NCI-H146 treated with DMSO at 0.1 percent for 48 hours (cell line): ENCODE measurements at regions not wholly inside any gene's neighbourhood (a gene's known extent, or its start where the extent isn't known, plus 50 kb on each side); places are given as distances from the start of the nearest gene placed in this dataset.

ENCODE experiments used
- DNase-seq: peaks from one replicate; lab custom pipeline; 2025; ENCODE audit not compliant: unreplicated experiment; lab: John Stamatoyannopoulos, UW

DNA sequence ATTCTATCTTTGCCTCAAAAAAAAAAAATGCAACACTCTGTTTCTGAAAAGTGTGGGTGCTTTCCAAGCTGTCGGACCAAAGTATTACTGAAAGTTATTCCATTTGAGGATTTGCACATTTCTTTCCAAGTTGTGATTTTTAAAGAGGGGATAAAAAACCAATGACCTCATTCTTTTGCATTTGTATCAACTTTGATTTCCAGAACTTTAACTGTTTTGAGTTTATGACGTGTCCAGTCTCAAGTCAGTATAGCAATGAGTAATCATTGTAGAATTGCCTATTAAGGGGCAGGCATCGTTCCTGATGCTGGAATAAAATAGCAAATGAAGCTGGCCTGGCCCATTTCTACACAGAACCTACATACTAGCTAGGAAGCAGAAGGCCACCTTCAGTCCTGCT is 229.6 kb upstream of the RBFOX1 start:
- DNase-seq, result no peak

DNA sequence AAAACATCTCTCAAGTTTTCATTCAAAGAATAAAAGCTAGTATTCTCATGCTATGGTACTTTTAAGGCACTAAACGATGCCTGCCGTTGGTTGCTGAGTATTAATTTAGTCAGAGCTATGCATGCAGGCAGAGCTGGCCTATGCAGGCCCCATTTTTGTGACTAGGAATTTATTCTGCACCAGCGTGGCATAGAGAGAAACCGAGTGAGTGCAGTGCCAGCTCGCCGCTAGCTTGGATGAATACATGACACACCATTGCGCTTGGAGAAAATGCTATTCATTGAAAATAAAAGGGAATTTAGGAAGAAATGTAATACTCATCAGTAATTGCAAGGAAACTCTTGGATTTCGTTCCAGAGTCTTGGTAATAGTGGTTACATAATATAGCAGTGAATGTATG is 231.6 kb upstream of the RBFOX1 start:
- no peak for DNase-seq

DNA sequence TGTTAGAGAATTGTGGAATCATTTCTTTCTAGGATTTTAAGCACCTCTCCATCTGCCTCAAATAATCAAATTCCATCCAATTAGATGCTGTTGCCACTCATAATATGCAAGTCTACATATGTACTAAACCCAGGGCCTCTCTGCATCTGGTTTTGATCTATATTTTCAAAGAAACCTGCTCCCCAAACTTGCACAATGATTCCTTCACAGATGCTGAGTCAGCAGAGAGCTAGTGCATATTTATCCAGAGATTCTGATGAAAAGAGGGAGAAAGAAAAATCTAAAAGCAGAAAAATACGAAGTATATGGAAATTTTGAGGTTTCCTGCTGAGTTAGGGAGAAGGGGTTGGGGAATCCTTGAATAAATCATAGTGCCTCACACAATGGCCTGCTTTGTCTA is 235.1 kb upstream of the RBFOX1 start:
- DNase-seq, result no peak

DNA sequence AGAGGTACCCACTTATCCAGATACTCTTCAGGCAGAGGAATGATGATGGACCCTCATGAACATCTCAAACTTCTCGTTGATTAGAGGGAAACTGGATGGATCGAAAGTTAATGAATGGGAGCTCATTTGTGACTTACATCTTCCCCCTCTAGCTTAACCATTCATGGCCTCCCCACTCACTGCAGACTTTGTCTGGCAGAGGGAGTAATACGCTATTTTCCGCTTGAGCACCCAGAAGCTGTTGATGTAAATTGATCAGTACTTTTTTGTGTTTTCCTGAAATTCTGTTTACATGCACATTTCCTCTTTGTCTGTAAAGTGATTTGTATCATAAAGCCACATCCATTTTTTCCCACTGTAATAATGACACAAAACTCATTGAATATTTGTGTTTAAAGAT is 239.1 kb upstream of the RBFOX1 start:
- DNase-seq, result no peak

DNA sequence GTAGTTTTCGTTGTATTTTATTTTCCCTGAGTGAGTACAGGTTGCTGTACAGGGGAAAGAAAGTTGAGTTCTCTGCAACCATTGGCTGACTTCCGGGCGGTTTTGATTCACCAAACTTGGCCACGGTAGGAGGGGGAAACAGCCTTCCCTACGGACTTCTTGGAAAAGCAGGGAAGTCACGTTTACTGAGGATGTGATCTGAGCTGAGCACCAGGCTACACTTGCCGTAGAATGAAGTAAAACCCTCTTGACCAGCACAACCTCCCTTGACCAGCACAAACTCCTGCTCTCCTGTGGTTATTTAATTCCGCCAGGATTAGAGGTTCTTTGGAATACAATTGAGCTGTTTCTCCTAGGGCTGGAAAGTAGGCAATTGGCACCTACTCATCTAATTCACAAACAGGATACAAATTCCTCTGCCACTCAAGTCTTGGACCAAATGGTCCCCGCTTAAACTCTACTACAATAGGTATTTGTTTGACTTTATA is 242.0 kb upstream of the RBFOX1 start:
- no peak for DNase-seq

DNA sequence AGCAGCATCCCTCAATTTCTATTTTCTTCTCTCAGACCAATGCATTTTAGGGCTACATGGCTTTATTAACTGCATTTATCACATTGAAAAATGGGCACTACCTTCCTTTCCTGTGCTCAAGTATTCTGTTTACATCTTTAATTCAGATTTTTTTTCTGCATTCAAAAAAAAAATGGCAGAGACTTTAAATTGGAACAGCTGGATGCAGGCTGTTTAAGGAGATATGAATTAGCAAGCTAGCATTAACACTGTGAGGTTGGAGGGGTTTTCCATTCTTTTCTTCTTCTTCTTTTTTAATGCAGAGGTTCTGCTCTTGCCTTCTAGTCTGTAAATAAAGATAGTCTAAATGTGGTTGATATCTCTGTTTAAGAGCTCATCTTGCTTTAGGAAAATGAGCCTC is 242.9 kb upstream of the RBFOX1 start:
- DNase-seq, result no peak

DNA sequence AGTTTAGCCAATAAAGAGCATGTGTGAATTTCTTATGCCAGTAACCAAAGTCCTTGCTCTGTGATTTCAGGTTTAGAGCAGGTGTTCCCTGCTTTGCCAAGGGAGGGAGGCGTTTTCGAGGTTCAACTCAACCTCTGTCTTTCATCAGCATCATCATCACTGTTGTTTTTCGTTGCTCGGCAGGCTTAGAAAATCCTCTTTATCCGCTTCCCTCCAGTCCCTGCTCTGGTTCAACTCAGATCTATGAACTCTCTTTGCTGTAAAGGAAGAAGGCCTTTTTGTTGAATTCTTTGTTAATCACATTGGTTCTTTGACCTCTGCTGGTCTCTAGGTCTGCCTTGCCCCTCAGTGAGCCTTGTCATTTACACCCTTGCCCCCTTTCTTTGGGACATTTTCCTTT is 243.9 kb upstream of the RBFOX1 start:
- DNase-seq, result no peak

DNA sequence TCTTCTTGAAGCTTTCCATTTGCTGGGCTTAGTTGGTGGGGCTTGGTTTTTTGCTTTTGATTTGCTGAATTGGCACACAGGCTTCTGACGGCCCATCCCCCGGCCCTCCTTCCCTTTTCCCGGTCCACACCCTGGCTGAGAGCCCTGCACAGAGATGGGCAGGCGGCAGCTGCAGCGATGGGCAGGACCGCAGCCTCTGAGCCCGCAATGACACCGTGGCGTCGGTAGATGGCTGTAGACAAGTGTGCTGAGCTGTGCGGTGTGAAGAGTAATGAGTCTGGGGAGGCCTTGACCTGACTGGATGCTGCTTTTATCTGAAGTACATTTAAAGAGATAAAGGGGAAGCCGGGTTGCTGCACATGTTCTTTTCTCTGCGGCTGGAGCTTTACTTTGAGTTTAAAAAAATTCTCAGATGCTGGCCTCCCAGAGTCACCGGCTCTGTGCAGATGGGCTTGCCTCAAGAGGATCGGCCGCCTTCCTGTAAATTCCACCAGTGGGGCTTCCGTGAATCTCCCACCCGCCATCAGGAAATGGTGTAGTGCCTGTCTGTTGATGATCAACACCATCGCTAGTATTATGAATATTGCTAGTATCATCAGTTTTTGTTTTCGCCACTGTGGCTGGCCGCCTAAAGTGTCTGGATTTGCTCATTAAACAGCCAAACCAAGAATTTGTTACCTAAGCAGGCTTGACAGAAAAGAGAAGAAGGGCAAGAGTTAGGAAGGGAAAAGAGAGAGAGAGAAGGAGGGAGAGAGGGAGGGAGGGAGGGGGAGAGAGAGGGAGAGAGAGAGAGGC is 245.6 kb upstream of the RBFOX1 start:
- DNase-seq, result peak; percentile 9

DNA sequence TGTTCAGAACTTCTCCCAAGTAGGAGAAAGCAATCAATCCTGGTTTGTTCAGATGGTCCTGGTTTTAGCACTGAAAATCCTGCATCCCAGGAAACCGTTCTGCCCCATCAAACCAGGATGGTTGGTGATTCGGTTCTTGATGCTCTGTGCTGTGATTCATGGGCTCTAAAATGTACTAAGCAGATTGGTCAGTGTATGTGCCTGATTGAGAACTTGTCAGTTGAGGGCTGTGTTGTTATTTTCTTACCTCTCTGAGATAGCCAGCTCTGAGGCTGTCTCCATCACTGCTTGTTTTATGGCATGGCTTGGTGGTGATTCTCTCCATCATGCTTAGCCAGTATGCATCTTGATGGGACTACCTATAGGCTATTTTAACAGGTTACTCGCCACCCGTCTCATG is 246.9 kb upstream of the RBFOX1 start:
- no peak for DNase-seq

DNA sequence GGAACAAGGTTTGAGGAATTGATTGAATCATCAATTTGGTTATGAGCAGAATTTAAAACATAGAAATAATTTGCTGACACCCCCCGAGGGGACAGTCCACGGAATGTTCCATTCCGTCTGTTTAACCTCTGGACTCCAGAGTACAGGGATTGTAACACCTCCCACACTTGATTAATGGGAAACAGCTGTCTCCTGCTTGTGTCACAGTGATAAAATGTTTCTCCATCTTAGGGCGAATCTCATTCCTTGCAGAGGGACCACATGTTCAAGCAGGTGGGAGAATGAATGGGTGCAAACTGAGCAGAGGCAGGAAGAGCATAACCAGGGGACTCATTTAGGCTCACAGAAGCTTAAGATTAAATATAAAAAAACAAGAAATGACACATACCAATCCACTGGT is 249.5 kb upstream of the RBFOX1 start:
- DNase-seq, result no peak

DNA sequence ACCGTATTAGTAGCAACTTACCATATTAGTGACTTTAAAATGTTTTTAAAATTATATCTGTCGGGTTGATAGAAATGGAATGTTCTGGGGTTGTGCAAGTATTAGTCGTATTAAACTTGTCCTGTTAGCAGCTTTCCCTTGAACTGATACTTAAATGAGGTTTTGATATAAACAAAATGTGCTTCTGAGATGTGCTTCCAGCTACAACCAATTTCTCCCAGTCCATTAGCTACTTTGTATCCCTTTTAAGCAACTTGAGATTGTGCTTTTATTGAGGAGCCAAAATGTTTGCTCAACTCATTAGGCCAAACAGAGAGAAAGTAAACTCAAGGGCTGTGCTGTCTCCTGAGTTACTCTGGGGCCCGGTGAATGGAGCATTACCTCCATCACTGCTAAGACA is 255.0 kb upstream of the RBFOX1 start:
- DNase-seq, result no peak

DNA sequence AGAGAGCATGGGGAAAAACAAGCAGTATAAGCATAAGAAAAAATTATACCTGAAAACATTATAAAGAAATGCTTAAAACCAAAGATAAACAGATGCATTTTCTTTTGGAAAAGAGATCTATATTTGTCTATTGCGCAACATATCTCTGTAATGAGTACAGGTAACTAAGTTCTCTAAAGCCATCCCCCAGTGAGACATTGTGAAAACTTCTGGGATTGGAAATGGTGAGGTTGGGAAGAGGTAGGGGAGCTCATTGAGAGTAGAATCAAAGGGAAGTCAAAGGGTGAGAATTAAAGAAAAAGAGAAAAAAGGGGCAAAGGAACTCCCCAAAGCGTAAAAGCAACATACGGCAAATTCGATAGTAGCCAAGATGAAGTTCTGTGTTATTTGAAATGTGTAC is 257.9 kb upstream of the RBFOX1 start:
- DNase-seq, result no peak

DNA sequence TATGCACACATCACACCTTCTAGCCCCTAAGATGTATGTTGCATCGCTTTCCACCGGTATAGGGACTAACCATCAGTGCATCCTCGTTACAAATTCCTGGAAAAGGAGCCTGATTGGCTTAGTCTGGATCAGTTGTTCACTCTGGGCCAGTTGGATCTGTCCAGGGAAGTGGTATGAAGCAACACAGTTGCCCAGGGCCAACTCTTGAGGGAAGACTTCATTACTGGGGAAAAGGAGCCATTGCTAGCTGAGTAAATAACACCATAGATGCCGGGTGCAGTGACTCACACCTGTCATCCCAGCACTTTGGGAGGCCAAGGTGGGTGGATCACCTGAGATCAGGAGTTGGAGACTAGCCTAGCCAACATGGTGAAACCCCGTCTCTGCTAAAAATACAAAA is 275.2 kb upstream of the RBFOX1 start:
- no peak for DNase-seq

DNA sequence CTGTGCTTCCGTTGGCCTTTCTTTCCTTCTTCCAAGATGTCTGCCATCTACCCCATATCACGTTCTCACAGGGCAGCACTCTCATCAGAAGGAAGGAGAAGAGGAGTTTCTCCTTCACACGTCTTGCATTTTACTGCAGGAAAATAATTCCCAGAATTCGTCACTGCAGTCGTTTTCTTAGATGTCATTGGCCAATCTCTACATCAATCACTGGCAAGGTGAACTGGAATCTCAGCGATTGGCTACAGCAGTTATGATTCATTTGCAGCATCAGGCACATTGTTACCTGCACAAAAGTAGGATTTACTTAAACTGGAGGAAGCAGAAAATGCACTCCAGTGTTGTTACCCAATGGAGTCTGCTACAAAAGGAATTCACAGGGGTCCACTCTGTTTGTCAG is 277.2 kb upstream of the RBFOX1 start:
- no peak for DNase-seq

DNA sequence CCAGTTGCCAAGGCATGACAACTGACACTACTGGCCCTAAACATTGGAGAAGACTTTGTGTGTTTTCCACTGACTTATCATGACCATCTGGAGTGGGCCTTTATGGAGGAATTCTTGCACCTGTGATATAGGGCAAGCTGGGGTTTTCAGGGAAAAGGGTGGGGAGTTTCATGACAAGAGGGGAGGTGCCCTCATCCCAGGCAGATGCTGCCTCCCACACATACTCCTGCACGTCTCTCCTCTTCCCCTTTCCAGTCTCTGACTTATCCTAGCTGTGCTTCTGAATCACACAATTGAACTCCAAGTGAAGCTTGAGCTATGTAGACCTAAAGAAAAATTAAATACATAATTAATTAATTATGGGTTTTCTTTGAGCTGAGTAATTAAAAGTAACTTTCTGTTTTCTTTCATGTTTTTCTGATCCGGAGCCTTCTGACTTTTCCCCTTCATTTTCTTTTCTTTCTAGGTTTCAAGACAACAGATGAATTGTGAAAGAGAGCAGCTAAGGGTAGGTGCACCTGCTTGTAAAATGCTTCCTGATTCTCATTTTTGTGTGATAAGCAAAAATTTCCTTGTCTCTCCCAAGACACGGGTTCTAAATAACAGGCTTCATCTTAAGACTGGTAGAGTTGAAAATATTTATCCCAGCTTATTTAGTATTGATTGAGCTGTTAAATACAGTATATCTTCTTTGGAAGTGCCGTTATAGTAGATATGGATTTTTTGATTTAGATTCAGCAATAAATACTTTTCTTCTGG is 280.9 kb upstream of the RBFOX1 start:
- no peak for DNase-seq

DNA sequence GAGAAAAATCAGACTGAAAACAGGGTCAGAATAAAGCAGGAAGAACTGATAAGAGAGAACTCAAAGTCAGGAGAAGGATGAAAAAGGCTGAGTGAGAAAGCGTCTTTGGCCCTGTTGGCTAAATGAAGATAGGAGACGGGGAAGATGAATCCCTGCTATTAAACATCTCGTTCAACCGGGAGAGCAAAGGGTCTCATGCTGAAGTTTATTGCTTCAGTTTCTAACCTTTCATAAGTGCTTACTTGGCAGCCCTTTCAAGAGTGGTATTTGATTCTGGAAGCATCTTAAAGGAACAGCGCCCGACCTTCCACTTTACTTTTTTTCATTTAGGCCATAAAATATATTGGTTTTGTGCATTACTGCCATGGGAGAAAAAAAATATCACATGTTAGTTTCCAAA is 288.3 kb upstream of the RBFOX1 start:
- no peak for DNase-seq

DNA sequence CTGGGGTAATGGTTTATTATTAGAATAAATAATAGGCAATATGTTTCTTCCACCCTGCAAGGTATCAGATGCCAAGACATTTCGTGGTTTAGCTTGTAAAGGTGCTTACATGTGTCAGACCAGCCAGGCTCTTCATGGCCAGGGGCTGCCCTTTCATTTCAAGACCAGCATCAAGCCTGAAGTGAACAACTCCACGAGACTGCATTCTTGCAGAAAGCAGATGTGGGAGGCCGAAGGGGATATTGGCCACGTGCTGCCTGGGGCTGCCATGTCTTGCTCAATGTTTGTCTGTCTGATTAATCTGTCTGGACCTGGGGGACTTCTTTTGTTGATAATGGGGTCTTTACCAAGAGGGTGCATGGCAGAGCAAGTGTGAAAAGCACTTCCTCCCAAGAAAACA is 294.2 kb upstream of the RBFOX1 start:
- no peak for DNase-seq

DNA sequence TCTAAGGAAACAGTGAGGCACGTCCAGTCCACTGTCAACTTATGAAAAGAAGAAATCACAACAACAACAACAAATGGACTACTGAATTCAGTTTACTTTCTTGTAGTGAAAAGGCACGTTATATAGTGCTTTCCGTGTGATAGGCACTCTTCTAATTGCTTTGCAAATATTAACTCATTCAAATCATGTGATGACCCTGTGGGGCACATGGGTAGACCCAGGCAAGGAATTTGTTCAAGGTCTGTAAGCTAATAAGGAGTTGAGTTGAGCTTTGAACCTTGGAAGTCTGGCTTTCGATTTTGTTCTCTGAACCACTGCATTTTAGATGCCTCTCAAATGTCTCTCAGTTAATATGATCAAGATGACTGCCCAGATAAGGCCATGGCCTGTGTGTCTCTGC is 295.1 kb upstream of the RBFOX1 start:
- no peak for DNase-seq

DNA sequence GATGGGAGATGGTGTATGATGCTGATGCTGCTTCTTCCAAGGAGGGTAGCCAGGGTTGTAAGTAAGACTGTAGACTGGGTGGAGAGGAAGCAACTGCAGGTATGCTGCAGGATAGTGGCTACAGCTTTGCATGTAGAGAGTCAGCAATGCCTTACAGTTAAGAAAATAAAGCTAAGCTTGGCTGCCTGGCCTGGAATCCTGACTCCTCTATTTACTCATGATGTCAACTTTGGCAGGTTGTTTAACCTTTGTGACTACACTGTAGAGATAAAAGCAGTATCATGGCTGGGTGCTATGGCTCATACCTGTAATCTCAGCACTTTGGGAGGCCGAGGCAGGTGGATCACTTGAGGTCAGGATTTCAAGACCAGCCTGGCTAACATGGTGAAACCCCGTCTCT is 301.6 kb upstream of the RBFOX1 start:
- DNase-seq, result no peak

DNA sequence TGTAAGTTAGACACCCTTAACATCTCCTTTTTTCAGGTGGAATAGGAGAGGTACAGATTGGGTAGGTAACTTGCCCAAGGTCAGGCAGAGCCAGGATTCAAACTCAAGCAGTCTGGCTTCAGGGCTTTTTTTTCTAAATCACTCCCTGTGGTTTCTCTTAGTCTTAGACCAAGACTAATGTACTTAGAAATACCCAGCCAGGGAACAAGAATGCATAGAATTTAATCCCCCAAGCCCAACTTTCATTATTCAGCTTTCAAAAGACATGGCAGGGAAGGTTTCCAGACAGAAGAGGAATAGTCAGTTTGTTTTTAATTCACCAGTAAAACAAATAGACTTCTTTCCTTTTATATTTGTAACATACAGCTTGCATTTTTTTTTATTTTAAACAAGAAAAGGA is 305.2 kb upstream of the RBFOX1 start:
- no peak for DNase-seq

DNA sequence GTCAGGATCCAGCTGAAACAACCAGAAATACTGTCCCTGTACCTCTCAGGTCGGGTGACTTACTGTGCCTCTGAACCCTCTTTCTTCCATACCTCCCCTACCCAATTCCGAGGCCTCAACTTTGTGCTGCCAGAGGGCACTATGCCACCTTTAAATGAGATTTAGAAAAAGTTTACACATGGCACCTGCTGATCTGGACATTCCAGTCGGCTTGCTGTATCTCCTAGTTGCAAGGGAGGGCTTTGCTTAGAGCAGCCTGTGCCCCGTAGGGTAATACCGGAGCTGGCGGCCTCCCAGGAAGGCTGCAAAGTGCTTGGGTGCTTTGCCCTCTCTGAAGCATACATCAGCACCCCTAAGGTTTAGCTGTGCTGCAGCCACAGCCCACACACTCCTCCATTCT is 306.0 kb upstream of the RBFOX1 start:
- DNase-seq, result no peak

DNA sequence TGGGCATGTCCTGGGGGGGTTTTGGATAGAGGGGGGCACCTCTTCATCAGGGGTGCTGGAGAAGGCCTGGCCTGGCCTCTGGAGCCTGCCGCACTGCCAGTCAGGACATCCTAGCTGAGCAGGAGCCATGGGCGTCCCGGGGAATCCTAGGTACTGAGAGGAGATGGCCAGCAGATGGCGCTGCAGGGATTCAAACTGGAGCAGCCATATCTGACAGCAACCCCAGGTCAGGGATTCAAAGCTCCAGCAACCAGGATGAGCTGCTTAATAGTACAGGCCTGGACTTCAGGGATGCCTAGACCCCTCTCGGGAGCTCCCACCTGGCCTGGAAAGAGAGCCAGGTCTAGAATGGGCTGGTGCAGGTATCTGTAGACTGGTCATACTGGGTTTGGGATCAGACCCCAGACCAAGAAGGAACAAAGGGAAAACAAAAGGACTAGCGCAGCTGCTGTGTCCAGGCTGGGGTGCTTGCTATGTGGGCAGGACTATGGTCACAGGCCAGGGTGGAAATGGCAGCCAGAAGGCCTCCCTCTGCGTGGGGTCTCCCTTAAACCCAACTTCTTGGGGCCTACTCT is 306.9 kb upstream of the RBFOX1 start:
- peak; percentile 25 for DNase-seq
